ENCODE measurements at regions not wholly inside any gene's neighbourhood (a gene's known extent, or its start where the extent isn't known, plus 50 kb on each side); places are given as distances from the start of the nearest gene placed in this dataset.

DNA sequence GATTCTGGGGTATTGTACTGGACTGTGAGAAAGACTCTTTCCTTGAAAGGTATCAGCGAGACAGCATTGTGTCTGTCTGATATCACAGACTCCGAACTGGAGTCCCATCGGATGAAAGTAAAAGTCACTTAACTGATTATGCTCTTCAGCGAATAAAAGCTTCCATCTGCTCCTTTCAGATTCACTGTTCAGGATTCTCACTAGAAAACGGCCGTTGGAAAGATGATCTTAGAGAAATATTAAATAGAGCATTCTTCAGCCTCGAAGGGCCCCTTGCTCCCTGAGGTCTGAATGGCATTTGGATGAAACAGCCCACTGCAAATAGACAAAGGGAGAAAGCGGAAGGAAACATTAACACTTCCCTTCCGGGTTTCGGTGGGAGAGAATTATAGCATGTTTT, 416.2 kb upstream of the PRKX start:
- CTCF ChIA-PET, result no interaction called here
- 11% methylated on average over 10 of the region's 10 CpGs for WGBS (ENCODE audit: insufficient coverage, insufficient replicate concordance, low lambda C conversion rate, missing lambda C conversion rate)
- no peak overlapping the region for H3K4me3 ChIP-seq
- H3K79me2 ChIP-seq (ENCODE audit: control insufficient read depth, insufficient read depth, low read length), result no peaks in the 10 kb centered on the region
- H3K4me1 ChIP-seq (ENCODE audit: control insufficient read depth, insufficient read depth, low read length), result no peaks in the 10 kb centered on the region
- H3K27ac ChIP-seq (ENCODE audit: control insufficient read depth, insufficient read depth), result no peak overlapping the region
- H3K36me3 ChIP-seq (ENCODE audit: control insufficient read depth in 2 of 2, insufficient read depth in 2 of 2, low read length in 1 of 2), result no peaks in the 10 kb centered on the region
- no peak for ATAC-seq
- H2AFZ ChIP-seq (ENCODE audit: control insufficient read depth, low read depth, low read length), result no peak overlapping the region
- SMC1A ChIA-PET (ENCODE audit: uncharacterized antibody, unreplicated experiment), result no interaction called here
- in situ Hi-C loops (cut with MboI) (no loop called here), intact Hi-C loops (cut with micrococcal nuclease; ENCODE audit: unreplicated experiment) (no loop called here)
- H3K9ac ChIP-seq (ENCODE audit: control insufficient read depth, insufficient read depth, low read length), result no peak overlapping the region
- RAD21 ChIA-PET (ENCODE audit: unreplicated experiment), result no interaction called here
- DNase-seq (ENCODE audit: low read depth, low spot score), result no peak
- POLR2A ChIA-PET, result no interaction called here
- no peaks in the 10 kb centered on the region for H3K9me3 ChIP-seq (replicated peaks; ENCODE audit: control insufficient read depth, insufficient read depth, low read length)
- BruUV-seq (replicated peaks), result no TSS peak
- H4K20me1 ChIP-seq (ENCODE audit: control insufficient read depth, insufficient read depth), result no peaks in the 10 kb centered on the region
- H3K4me2 ChIP-seq (ENCODE audit: control insufficient read depth, insufficient read depth), result no peak overlapping the region
- FAIRE-seq, result no peak
- H3K27me3 ChIP-seq (replicated peaks in 1 of 2; ENCODE audit: control insufficient read depth in 2 of 2, insufficient read depth in 2 of 2, low read length in 1 of 2), result no peaks in the 10 kb centered on the region
- TF ChIP-seq JUND (IDR thresholded peaks at IDR 0.05; ENCODE audit: low read depth, low read length) (no peak), CHD2 (IDR thresholded peaks at IDR 0.05; ENCODE audit: borderline replicate concordance, low read depth, low read length) (no peak), TAF1 (IDR thresholded peaks at IDR 0.05; ENCODE audit: borderline replicate concordance, low read depth, low read length) (no peak), WRNIP1 (IDR thresholded peaks at IDR 0.05; ENCODE audit: borderline replicate concordance, low read depth, low read length) (no peak), SREBF1 (IDR thresholded peaks at IDR 0.05; ENCODE audit: low read length) (no peak), LARP7 (IDR thresholded peaks at IDR 0.05) (no peak), EGR1 (IDR thresholded peaks at IDR 0.05; ENCODE audit: borderline replicate concordance in 1 of 2, low read depth in 2 of 2, low read length in 2 of 2) (no peak), NBN (IDR thresholded peaks at IDR 0.05) (no peak)
- TF ChIP-seq, protein P1, sequence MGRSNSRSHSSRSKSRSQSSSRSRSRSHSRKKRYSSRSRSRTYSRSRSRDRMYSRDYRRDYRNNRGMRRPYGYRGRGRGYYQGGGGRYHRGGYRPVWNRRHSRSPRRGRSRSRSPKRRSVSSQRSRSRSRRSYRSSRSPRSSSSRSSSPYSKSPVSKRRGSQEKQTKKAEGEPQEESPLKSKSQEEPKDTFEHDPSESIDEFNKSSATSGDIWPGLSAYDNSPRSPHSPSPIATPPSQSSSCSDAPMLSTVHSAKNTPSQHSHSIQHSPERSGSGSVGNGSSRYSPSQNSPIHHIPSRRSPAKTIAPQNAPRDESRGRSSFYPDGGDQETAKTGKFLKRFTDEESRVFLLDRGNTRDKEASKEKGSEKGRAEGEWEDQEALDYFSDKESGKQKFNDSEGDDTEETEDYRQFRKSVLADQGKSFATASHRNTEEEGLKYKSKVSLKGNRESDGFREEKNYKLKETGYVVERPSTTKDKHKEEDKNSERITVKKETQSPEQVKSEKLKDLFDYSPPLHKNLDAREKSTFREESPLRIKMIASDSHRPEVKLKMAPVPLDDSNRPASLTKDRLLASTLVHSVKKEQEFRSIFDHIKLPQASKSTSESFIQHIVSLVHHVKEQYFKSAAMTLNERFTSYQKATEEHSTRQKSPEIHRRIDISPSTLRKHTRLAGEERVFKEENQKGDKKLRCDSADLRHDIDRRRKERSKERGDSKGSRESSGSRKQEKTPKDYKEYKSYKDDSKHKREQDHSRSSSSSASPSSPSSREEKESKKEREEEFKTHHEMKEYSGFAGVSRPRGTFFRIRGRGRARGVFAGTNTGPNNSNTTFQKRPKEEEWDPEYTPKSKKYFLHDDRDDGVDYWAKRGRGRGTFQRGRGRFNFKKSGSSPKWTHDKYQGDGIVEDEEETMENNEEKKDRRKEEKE (IDR thresholded peaks at IDR 0.05), result no peak
- TF ChIP-seq, protein P2, sequence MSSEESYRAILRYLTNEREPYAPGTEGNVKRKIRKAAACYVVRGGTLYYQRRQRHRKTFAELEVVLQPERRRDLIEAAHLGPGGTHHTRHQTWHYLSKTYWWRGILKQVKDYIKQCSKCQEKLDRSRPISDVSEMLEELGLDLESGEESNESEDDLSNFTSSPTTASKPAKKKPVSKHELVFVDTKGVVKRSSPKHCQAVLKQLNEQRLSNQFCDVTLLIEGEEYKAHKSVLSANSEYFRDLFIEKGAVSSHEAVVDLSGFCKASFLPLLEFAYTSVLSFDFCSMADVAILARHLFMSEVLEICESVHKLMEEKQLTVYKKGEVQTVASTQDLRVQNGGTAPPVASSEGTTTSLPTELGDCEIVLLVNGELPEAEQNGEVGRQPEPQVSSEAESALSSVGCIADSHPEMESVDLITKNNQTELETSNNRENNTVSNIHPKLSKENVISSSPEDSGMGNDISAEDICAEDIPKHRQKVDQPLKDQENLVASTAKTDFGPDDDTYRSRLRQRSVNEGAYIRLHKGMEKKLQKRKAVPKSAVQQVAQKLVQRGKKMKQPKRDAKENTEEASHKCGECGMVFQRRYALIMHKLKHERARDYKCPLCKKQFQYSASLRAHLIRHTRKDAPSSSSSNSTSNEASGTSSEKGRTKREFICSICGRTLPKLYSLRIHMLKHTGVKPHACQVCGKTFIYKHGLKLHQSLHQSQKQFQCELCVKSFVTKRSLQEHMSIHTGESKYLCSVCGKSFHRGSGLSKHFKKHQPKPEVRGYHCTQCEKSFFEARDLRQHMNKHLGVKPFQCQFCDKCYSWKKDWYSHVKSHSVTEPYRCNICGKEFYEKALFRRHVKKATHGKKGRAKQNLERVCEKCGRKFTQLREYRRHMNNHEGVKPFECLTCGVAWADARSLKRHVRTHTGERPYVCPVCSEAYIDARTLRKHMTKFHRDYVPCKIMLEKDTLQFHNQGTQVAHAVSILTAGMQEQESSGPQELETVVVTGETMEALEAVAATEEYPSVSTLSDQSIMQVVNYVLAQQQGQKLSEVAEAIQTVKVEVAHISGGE (CRISPR knock-in tag; IDR thresholded peaks at IDR 0.05), result no peak
- TF ChIP-seq, protein P3, sequence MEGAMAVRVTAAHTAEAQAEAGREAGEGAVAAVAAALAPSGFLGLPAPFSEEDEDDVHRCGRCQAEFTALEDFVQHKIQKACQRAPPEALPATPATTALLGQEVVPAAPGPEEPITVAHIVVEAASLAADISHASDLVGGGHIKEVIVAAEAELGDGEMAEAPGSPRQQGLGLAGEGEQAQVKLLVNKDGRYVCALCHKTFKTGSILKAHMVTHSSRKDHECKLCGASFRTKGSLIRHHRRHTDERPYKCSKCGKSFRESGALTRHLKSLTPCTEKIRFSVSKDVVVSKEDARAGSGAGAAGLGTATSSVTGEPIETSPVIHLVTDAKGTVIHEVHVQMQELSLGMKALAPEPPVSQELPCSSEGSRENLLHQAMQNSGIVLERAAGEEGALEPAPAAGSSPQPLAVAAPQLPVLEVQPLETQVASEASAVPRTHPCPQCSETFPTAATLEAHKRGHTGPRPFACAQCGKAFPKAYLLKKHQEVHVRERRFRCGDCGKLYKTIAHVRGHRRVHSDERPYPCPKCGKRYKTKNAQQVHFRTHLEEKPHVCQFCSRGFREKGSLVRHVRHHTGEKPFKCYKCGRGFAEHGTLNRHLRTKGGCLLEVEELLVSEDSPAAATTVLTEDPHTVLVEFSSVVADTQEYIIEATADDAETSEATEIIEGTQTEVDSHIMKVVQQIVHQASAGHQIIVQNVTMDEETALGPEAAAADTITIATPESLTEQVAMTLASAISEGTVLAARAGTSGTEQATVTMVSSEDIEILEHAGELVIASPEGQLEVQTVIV (IDR thresholded peaks at IDR 0.05; ENCODE audit: borderline replicate concordance, partially characterized antibody), result no peak
- TF ChIP-seq, protein P4, sequence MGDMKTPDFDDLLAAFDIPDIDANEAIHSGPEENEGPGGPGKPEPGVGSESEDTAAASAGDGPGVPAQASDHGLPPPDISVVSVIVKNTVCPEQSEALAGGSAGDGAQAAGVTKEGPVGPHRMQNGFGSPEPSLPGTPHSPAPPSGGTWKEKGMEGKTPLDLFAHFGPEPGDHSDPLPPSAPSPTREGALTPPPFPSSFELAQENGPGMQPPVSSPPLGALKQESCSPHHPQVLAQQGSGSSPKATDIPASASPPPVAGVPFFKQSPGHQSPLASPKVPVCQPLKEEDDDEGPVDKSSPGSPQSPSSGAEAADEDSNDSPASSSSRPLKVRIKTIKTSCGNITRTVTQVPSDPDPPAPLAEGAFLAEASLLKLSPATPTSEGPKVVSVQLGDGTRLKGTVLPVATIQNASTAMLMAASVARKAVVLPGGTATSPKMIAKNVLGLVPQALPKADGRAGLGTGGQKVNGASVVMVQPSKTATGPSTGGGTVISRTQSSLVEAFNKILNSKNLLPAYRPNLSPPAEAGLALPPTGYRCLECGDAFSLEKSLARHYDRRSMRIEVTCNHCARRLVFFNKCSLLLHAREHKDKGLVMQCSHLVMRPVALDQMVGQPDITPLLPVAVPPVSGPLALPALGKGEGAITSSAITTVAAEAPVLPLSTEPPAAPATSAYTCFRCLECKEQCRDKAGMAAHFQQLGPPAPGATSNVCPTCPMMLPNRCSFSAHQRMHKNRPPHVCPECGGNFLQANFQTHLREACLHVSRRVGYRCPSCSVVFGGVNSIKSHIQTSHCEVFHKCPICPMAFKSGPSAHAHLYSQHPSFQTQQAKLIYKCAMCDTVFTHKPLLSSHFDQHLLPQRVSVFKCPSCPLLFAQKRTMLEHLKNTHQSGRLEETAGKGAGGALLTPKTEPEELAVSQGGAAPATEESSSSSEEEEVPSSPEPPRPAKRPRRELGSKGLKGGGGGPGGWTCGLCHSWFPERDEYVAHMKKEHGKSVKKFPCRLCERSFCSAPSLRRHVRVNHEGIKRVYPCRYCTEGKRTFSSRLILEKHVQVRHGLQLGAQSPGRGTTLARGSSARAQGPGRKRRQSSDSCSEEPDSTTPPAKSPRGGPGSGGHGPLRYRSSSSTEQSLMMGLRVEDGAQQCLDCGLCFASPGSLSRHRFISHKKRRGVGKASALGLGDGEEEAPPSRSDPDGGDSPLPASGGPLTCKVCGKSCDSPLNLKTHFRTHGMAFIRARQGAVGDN (IDR thresholded peaks at IDR 0.05), result no peak

All from GM12878 (cell line).